ENCODE measurements at regions not wholly inside any gene's neighbourhood (a gene's known extent, or its start where the extent isn't known, plus 50 kb on each side); places are given as distances from the start of the nearest gene placed in this dataset.
"Not testable (repeated sequence)": the region's sequence is repeated elsewhere in the genome, so short reads cannot be mapped to it uniquely, and the experiment has no call there.

GRCh38 chr3:10109-10996 is 186.2 kb upstream of the CHL1 start:
- peak in 2 of 3 donors; percentile 13 to 15 for DNase-seq

DNA sequence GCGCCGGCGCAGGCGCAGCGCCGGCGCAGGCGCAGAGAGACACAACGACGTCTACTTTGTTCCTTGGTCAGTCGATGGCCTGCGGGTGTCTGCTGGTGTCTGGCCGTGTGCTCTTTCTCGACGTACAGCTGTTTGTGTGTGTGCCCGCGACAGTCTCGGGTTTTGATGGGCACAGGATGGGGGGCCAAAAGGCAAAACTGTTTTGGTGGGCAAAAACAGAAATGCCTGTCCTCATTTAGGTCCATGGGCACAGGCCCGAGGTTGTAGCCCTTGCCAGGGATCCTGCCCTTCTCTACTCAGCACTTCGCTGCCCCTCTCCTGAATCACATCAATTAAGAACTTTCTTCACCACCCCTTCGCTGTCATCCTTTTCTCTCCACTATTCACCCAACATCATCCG is 184.8 kb upstream of the CHL1 start:
- no peak for DNase-seq

- DNase-seq: peak in 2 of 3 donors; percentile 7 to 23
Measured at GRCh38 chr3:14652-15051, 181.9 kb upstream of the CHL1 start.

- no peak for DNase-seq
Measured at GRCh38 chr3:16366-16765, 180.2 kb upstream of the CHL1 start.

- no peak for DNase-seq
Measured at GRCh38 chr3:20421-20820, 176.1 kb upstream of the CHL1 start.

DNA sequence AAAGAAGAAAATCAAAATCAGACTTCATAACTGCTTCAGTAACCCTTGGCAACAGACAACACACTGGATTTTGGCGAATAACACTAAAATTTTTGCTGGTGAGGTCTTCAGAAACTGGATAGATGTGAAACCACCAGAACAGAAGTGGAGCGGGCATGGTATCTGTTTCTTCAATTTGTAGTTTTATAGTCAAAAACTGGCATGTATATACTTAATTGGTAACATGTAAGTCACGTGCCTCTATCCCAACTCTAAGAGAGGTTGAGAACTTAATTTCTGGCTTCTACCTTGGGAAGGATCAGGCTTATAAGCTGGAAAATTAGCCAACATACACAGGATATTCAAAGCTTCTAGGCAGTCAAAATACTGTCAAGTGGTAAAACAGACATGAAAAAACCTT is 172.6 kb upstream of the CHL1 start:
- DNase-seq: no peak

DNA sequence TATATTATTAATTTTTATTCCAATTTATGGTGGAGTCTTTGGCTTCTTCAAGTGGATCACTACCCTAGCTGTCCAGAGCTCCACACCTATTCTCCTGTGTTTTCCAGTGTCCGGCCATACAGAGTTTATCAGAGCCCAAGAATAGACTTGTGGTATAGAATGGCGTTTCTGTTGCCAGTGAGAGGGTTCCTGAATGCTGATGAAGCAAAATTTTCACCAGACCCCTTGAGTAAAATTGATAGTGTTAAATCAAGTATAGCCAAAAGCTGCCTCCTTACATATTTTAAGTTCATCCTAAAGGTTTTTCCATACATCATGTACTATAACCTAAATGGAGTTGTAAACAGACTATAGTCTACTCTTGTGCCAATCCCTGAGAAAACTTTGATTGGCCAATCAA is 171.5 kb upstream of the CHL1 start:
- no peak for DNase-seq

- DNase-seq: not testable (repeated sequence)
Measured at GRCh38 chr3:35985-36384, 160.6 kb upstream of the CHL1 start.

- DNase-seq: not testable (repeated sequence)
Measured at GRCh38 chr3:42871-43744, 153.5 kb upstream of the CHL1 start.

DNA sequence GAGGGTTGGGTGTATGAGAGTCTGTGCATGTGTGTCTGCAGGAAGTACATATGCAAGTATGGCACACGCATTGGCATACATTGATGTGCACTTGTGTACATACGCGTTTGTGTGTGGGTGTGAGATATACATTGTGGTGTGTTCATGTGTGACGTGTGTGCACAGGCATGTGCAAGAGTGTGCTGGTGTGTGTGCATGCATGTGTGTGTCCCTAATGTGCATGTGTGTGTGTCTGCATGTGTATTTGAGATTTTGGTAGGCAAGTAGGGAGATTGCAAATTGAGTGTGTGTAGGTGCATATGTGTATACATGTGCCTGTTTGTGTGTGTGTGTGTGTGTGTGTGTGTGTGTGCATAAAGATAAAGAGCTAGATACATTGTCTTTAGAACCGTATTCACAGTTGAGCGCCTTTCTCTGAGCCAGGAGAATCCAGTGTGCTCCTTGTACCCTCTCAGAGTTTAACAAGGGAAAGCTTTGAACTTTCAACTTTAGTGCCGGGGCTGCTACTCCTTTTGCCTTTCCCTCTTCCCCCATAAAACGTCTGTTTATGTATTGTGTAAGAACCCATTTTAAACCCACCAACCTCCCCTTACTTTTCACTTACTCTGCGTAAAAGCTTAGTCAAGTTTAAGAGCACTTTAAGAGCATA is 152.4 kb upstream of the CHL1 start:
- DNase-seq: no peak

DNA sequence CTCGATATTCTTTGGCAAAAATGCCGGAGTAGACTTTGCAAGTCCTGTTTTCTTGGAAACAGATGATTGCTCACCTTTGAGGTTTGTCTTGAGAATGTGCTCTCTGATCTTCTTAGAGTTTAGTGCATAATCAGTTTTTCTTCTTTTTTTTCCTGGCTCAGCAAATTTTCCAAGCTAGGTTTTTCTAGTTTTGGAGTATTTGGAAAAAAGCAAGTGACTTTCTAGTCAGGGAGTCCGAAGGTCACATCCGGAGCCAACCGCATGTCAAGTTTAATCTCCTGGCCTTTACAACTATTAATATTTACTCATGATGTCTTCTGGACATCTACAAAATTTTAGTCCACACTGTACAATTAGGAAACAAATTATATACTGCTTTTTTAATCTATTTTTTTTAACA is 151.6 kb upstream of the CHL1 start:
- not testable (repeated sequence) for DNase-seq

- no peak for DNase-seq
Measured at GRCh38 chr3:46576-46975, 150.0 kb upstream of the CHL1 start.

GRCh38 chr3:53441-53840 is 143.1 kb upstream of the CHL1 start:
- not testable (repeated sequence) for DNase-seq

DNA sequence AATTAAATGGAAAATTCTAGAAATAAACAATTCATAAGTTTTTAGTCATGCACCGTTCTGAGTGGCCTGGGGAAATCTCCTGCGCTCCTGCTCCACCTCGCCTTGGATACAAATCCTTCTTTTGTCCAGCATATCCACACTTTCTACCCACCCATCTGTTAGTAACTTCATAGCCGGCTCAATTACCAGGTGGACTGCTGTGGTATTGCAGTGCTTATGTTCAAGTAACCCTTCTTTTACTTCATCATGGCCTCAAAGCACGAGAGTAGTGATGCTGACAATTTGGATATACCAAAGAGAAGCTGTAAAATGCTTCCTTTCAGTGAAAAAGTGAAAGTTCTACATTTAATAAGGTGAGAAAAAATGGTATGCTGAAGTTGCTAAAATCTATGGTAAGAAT is 142.3 kb upstream of the CHL1 start:
- DNase-seq: no peak

DNA sequence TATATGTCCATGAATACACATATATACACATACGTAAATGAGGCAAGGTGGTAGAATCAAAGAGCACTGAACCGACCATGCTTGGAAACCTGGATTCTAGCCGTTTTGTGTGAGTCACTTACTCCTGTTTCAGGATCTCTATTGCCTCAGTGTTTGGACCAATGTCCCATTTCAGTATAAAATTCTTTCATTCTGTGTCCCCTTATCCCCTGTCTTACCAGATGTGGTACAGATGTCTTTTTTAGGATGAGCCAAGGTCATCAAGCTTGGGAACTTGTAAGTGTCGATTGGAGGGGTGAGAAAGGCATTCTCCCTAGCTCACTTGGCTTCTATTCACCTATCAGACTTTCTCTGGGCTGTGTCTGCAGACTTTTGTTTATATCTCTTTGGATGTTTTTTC is 139.9 kb upstream of the CHL1 start:
- no peak for DNase-seq

- DNase-seq: no peak
Measured at GRCh38 chr3:59854-60253, 136.7 kb upstream of the CHL1 start.

GRCh38 chr3:63095-63765 is 133.3 kb upstream of the CHL1 start:
- no peak for DNase-seq

- no peak for DNase-seq
Measured at GRCh38 chr3:69690-70089, 126.9 kb upstream of the CHL1 start.

GRCh38 chr3:72776-73175 is 123.8 kb upstream of the CHL1 start:
- no peak for DNase-seq

GRCh38 chr3:73271-73670 is 123.3 kb upstream of the CHL1 start:
- no peak for DNase-seq

DNA sequence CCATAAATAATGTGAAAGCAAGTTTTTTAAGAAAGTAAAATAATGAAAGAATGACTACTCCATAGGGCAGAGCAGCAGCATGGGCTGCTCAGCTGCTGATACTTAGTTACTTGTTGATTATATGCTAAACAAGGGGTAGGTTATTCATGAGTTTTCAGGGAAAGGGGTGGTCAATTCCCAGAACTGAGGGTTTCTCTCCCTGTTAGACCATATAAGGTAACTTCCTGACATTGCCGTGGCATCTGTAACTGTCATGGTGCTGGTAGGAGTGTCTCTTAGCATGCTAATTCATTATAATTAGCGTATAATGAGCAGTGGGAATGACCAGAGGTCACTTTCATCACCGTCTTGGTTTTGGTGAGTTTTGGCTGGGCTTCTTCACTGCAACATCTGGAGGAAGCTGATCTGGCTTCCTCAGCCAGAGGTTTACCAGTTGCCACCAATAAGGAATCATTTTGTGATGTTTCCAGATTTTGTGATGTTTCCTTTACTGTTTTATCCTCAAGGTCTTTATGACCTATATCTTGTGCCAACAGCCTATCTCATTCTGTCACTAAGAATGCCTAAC is 121.8 kb upstream of the CHL1 start:
- DNase-seq: no peak

DNA sequence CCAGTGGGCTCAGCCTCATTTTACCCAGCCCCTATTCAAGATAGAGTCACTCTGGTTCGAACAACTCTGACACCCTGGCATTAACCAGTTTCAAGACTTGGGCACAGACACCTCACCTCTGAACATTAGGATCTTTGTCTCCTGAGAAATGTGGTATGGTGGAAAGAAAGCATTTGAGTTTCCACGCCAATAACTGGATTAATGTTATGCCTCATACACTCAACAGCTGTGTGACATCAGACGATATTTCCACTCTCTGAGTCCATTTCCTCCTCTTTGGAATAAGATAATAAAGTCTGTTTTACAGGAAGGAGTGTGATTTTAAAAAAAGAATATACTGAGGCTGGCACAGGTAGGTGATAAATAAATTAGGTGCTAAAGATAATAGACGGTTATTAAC is 121.3 kb upstream of the CHL1 start:
- DNase-seq: no peak

GRCh38 chr3:79542-79941 is 117.0 kb upstream of the CHL1 start:
- no peak for DNase-seq
